Testis (tissue), 2 donors: ENCODE measurements at regions not wholly inside any gene's neighbourhood (a gene's known extent, or its start where the extent isn't known, plus 50 kb on each side); places are given as distances from the start of the nearest gene placed in this dataset.

Experiments
- DNase-seq: peaks from one replicate; pipeline ENCODE4 v3.0.0-alpha.2; 2019
- H3K27ac ChIP-seq, 2 donors: fragments of 200-600 bp; sonication (generic); one replicate each; pipeline ENCODE4 v1.5.1; 2019
- H3K27me3 ChIP-seq: fragments of 200-600 bp; sonication (generic); one replicate; pipeline ENCODE4 v1.5.1; 2019
- H3K36me3 ChIP-seq: fragments of 200-600 bp; sonication (generic); one replicate; pipeline ENCODE4 v1.5.1; 2017; ENCODE audit warnings: low read depth; ENCODE audit errors: missing control alignments
- H3K4me1 ChIP-seq: fragments of 200-600 bp; sonication (generic); one replicate; pipeline ENCODE4 v1.5.1; 2019
- H3K4me3 ChIP-seq, 2 donors: fragments of 200-600 bp; sonication (generic); one replicate each; pipeline ENCODE4 v1.5.1; 2017 to 2019
- H3K9me3 ChIP-seq: fragments of 200-600 bp; sonication (generic); one replicate; pipeline ENCODE4 v1.5.1; 2017
- POLR2A ChIP-seq: fragments of 450-650 bp; IDR thresholded peaks from one replicate; pipeline ENCODE4 v1.6.1; 2017; ENCODE audit warnings: antibody characterized with exemption, mild to moderate bottlenecking, moderate library complexity
- WGBS, 2 donors: methylation state at CpG; one replicate each; pipeline ENCODE4 v1.1.5; 2018; 5-methylcytosine and 5-hydroxymethylcytosine counted together
- intact Hi-C: fragments of 100-400 bp; cut with DNase I; formaldehyde crosslinking; loops from one replicate; pipeline ENCODE4 v1.15.1; 2023; ENCODE audit warnings: low total_unique reads
- TF ChIP-seq, protein P1 (sequence below), 3 experiments: fragments of 450-650 bp in 2 of 3; fragments of 200-600 bp in 1 of 3; sonication (generic) in 1 of 3; IDR thresholded peaks; one replicate each; pipeline ENCODE4 v1.5.1; 2016 to 2019; ENCODE audit warnings: antibody characterized with exemption in 3 of 3, mild to moderate bottlenecking in 2 of 3, moderate library complexity in 1 of 3

GRCh38 chr4:38356686-38357085, 307.3 kb upstream of the KLF3 start:
- no peaks in the 10 kb centered on the region for H3K36me3 ChIP-seq
- intact Hi-C loops, result no loop called here
- H3K9me3 ChIP-seq, result no peaks in the 10 kb centered on the region
- TF ChIP-seq, protein P1, sequence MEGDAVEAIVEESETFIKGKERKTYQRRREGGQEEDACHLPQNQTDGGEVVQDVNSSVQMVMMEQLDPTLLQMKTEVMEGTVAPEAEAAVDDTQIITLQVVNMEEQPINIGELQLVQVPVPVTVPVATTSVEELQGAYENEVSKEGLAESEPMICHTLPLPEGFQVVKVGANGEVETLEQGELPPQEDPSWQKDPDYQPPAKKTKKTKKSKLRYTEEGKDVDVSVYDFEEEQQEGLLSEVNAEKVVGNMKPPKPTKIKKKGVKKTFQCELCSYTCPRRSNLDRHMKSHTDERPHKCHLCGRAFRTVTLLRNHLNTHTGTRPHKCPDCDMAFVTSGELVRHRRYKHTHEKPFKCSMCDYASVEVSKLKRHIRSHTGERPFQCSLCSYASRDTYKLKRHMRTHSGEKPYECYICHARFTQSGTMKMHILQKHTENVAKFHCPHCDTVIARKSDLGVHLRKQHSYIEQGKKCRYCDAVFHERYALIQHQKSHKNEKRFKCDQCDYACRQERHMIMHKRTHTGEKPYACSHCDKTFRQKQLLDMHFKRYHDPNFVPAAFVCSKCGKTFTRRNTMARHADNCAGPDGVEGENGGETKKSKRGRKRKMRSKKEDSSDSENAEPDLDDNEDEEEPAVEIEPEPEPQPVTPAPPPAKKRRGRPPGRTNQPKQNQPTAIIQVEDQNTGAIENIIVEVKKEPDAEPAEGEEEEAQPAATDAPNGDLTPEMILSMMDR (IDR thresholded peaks at IDR 0.05), result no peak
- no peak for TF ChIP-seq POLR2A
- no peaks in the 10 kb centered on the region for H3K27me3 ChIP-seq
- DNase-seq, result no peak
- H3K4me1 ChIP-seq, result peaks cover 1% of the 10 kb centered on the region
- H3K4me3 ChIP-seq, result no peak overlapping the region
- no peak overlapping the region for H3K27ac ChIP-seq

GRCh38 chr4:38357546-38357945, 306.5 kb upstream of the KLF3 start:
- no peak overlapping the region for H3K27ac ChIP-seq
- no peak for DNase-seq
- WGBS, 2 donors, result 88 to 93% methylated on average over 6 of the region's 6 CpGs
- no peaks in the 10 kb centered on the region for H3K36me3 ChIP-seq
- H3K4me3 ChIP-seq, result no peak overlapping the region
- intact Hi-C loops, result no loop called here
- H3K27me3 ChIP-seq, result no peaks in the 10 kb centered on the region
- TF ChIP-seq, protein P1 (IDR thresholded peaks at IDR 0.05), result no peak
- TF ChIP-seq POLR2A, result no peak
- H3K4me1 ChIP-seq, result peaks cover 4% of the 10 kb centered on the region
- no peaks in the 10 kb centered on the region for H3K9me3 ChIP-seq

DNA sequence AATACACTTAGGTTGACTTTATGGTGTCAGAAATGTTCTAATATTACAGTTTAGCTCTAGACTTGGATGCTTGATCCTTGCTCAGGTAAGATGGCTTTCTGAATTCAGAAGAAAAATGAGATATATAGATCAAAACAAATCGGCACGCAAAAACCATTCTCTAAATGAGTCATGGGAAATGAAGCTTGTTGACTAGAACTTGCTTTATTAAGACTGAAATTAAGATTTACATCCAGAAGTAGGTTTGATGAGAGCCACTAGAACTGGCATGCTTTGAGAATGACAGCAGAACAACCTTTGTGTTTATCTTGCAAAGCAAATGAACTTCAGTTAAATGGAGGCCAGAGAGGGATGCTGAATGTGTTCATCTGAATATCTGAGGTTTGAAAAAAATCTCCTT, 304.9 kb upstream of the KLF3 start:
- Histone ChIP-seq H3K9me3 (no peaks in the 10 kb centered on the region), H3K27me3 (no peaks in the 10 kb centered on the region), H3K4me1 (peaks cover 4% of the 10 kb centered on the region), H3K36me3 (no peaks in the 10 kb centered on the region), H3K4me3 (no peak overlapping the region), H3K27ac (no peak overlapping the region)
- no peak for TF ChIP-seq POLR2A
- TF ChIP-seq, protein P1 (IDR thresholded peaks at IDR 0.05), result no peak
- whole genome bisulfite sequencing, 2 donors, result 96 to 100% methylated on average over 2 of the region's 2 CpGs
- DNase-seq, result no peak
- intact Hi-C loops, result no loop called here

GRCh38 chr4:38360201-38360600, 303.8 kb upstream of the KLF3 start:
- TF ChIP-seq, protein P1 (IDR thresholded peaks at IDR 0.05), result no peak
- TF ChIP-seq POLR2A, result no peak
- intact Hi-C loops, result no loop called here
- H3K4me3 ChIP-seq, result no peak overlapping the region
- WGBS, 2 donors, result 70 to 71% methylated on average over 1 of the region's 1 CpG
- no peaks in the 10 kb centered on the region for H3K9me3 ChIP-seq
- H3K4me1 ChIP-seq, result peaks cover 4% of the 10 kb centered on the region
- H3K27me3 ChIP-seq, result no peaks in the 10 kb centered on the region
- no peak for DNase-seq
- no peak overlapping the region for H3K27ac ChIP-seq
- no peaks in the 10 kb centered on the region for H3K36me3 ChIP-seq

GRCh38 chr4:38364383-38364963, 299.5 kb upstream of the KLF3 start:
- intact Hi-C loops, result no loop called here
- Histone ChIP-seq H3K27ac (no peak overlapping the region), H3K27me3 (no peaks in the 10 kb centered on the region), H3K9me3 (no peaks in the 10 kb centered on the region), H3K36me3 (no peaks in the 10 kb centered on the region), H3K4me1 (peaks cover 8% of the 10 kb centered on the region), H3K4me3 (no peak overlapping the region)
- DNase-seq, result no peak
- TF ChIP-seq POLR2A, result no peak
- TF ChIP-seq, protein P1 (IDR thresholded peaks at IDR 0.05), result no peak
- WGBS, 2 donors, result 84 to 88% methylated on average over 3 of the region's 3 CpGs
